B cell (primary cell): ENCODE measurements at regions not wholly inside any gene's neighbourhood (a gene's known extent, or its start where the extent isn't known, plus 50 kb on each side); places are given as distances from the start of the nearest gene placed in this dataset.

Source experiments
- ATAC-seq: fragments of 200-7000 bp; cut with Tn5 transposase; one replicate; pipeline ENCODE4 v1.10.0; 2021; ENCODE audit warnings: low read depth, mild to moderate bottlenecking, moderate number of reproducible peaks, moderate library complexity
- CTCF ChIA-PET: fragments of 350-600 bp; sonication (Branson Sonifier 250); formaldehyde crosslinking; loops from one replicate; lab custom pipeline; 2021; ENCODE audit warnings: antibody characterized with exemption, inconsistent platforms; lab: Charles Lee
- POLR2A ChIA-PET: fragments of 350-600 bp; sonication (Branson Sonifier 250); formaldehyde crosslinking; loops from one replicate; lab custom pipeline; 2021; ENCODE audit warnings: antibody characterized with exemption; lab: Charles Lee
- DNase-seq: peaks from one replicate; pipeline ENCODE4 v3.0.0; 2013
- H2AFZ ChIP-seq: 2 replicates; pipeline ENCODE4 v1.6.1; 2012; ENCODE audit warnings: mild to moderate bottlenecking, low read depth, low read length; ENCODE audit not compliant: insufficient read depth, poor library complexity, severe bottlenecking
- H3K27ac ChIP-seq, 2 donors: 1 replicate in 1 of 2; 2 replicates in 1 of 2; pipeline ENCODE4 v1.5.1; 2012 to 2013; ENCODE audit warnings: low read length in 2 of 2, mild to moderate bottlenecking in 2 of 2, moderate library complexity in 1 of 2
- H3K27me3 ChIP-seq, 4 experiments: fragments of 200-600 bp in 1 of 4; sonication (generic) in 1 of 4; replicated peaks in 1 of 4; 1 replicate in 2 of 4; 2 replicates in 2 of 4; pipeline versions ENCODE4 v1.6.1 to v1.7.0; 2013 to 2016; ENCODE audit warnings: low read length in 3 of 4, mild to moderate bottlenecking in 2 of 4, mixed read lengths in 1 of 4, moderate library complexity in 1 of 4; ENCODE audit not compliant: insufficient read depth in 4 of 4, control insufficient read depth in 3 of 4; ENCODE audit errors: control extremely low read depth in 1 of 4
- H3K36me3 ChIP-seq, 2 experiments: replicated peaks in 1 of 2; 1 replicate in 1 of 2; 2 replicates in 1 of 2; pipeline versions ENCODE4 v1.6.1 to v1.7.1; 2013; ENCODE audit warnings: low read length in 1 of 2; ENCODE audit not compliant: insufficient read depth in 2 of 2, control insufficient read depth in 1 of 2; ENCODE audit errors: control extremely low read depth in 1 of 2, extremely low read depth in 1 of 2
- H3K4me1 ChIP-seq, 2 donors: fragments of 200-600 bp in 1 of 2; sonication (generic) in 1 of 2; 1 replicate in 1 of 2; 2 replicates in 1 of 2; pipeline versions ENCODE4 v1.5.1 to v1.6.1; 2013 to 2017; ENCODE audit warnings: low read length in 2 of 2; ENCODE audit not compliant: control insufficient read depth in 2 of 2, insufficient read depth in 2 of 2
- H3K4me2 ChIP-seq: replicated peaks from 2 replicates; pipeline ENCODE3; 2012; ENCODE audit warnings: mild to moderate bottlenecking, low read depth, low read length; ENCODE audit not compliant: poor library complexity, severe bottlenecking
- H3K4me3 ChIP-seq, 5 experiments: fragments of 200-600 bp in 1 of 5; sonication (generic) in 1 of 5; 1 replicate in 3 of 5; 2 replicates in 2 of 5; pipeline versions ENCODE4 v1.5.1 to v1.7.0; 2011 to 2016; ENCODE audit warnings: low read length in 4 of 5, mild to moderate bottlenecking in 4 of 5, low read depth in 2 of 5, control low read depth in 1 of 5, moderate library complexity in 1 of 5; ENCODE audit not compliant: insufficient read depth in 1 of 5; ENCODE audit errors: control extremely low read depth in 1 of 5, extremely low read depth in 1 of 5
- H3K79me2 ChIP-seq: fragments of 200-600 bp; sonication (generic); one replicate; pipeline ENCODE4 v1.6.0; 2016; ENCODE audit warnings: low read length; ENCODE audit not compliant: control insufficient read depth, insufficient read depth
- H3K9ac ChIP-seq: fragments of 200-600 bp; sonication (generic); 2 replicates; pipeline ENCODE4 v1.6.1; 2017; ENCODE audit warnings: mild to moderate bottlenecking, low read length, moderate library complexity
- H3K9me3 ChIP-seq, 3 donors: one replicate each; pipeline versions ENCODE4 v1.6.1 to v1.7.1; 2013; ENCODE audit warnings: low read length in 2 of 3; ENCODE audit not compliant: control insufficient read depth in 2 of 3, insufficient read depth in 1 of 3; ENCODE audit errors: control extremely low read depth in 1 of 3
- H4K20me1 ChIP-seq: 2 replicates; pipeline ENCODE4 v1.6.0; 2012; ENCODE audit warnings: mild to moderate bottlenecking, low read length; ENCODE audit not compliant: insufficient read depth, control insufficient read depth, poor library complexity, severe bottlenecking
- H3K27ac Mint-ChIP-seq: one replicate; pipeline ENCODE4 v1.8.0; 2021; ENCODE audit warnings: mixed read lengths
- H3K27me3 Mint-ChIP-seq: one replicate; pipeline ENCODE4 v1.8.0; 2021; ENCODE audit warnings: mixed read lengths
- H3K4me1 Mint-ChIP-seq: one replicate; pipeline ENCODE4 v1.8.0; 2021; ENCODE audit warnings: mixed read lengths
- H3K4me3 Mint-ChIP-seq: one replicate; pipeline ENCODE4 v1.8.0; 2021; ENCODE audit warnings: mixed read lengths
- H3K9me3 Mint-ChIP-seq: one replicate; pipeline ENCODE4 v1.8.0; 2022; ENCODE audit warnings: mixed read lengths; ENCODE audit not compliant: insufficient read depth
- CTCF ChIP-seq: fragments of 200-600 bp; IDR thresholded peaks from one replicate; pipeline ENCODE4 v1.8.0; 2022; ENCODE audit warnings: antibody characterized with exemption, mild to moderate bottlenecking
- EZH2 ChIP-seq: IDR thresholded peaks from 2 replicates; pipeline ENCODE4 v1.6.1; 2012; ENCODE audit warnings: borderline replicate concordance, low read depth, mild to moderate bottlenecking, moderate library complexity, low read length; ENCODE audit not compliant: insufficient read depth, poor library complexity, severe bottlenecking
- WGBS: methylation state at CpG from one replicate; pipeline ENCODE4 v1.1.5; 2013; ENCODE audit warnings: missing lambda C conversion rate; ENCODE audit not compliant: insufficient coverage; 5-methylcytosine and 5-hydroxymethylcytosine counted together
- intact Hi-C: fragments of 100-400 bp; cut with micrococcal nuclease; formaldehyde crosslinking; loops from one replicate; pipeline ENCODE4 v1.10.0; 2022

GRCh38 chr5:30832519-30832918 lies 361.0 kb upstream of the CDH6 start:
- Histone ChIP-seq H3K36me3 (no peaks in the 10 kb centered on the region), H3K4me3 (no peak overlapping the region), H3K4me2 (no peak overlapping the region), H2AFZ (no peak overlapping the region), H3K9me3 (peaks cover 0 to 3% (median 0%) of the 10 kb centered on the region in 3 donors), H3K9ac (no peak overlapping the region), H3K4me1 (no peaks in the 10 kb centered on the region), H3K79me2 (no peaks in the 10 kb centered on the region), H3K27me3 (no peaks in the 10 kb centered on the region), H4K20me1 (no peaks in the 10 kb centered on the region), H3K27ac (no peak overlapping the region)
- Mint-ChIP-seq H3K27ac (no peak overlapping the region), H3K27me3 (no peaks in the 10 kb centered on the region), H3K9me3 (peaks cover 2% of the 10 kb centered on the region), H3K4me1 (no peaks in the 10 kb centered on the region), H3K4me3 (no peak overlapping the region)
- DNase-seq (no peak), ATAC-seq (no peak)
- TF ChIP-seq CTCF (no peak), EZH2 (no peak)
- intact Hi-C loops: no loop called here
- POLR2A ChIA-PET: no interaction called here
- CTCF ChIA-PET: no interaction called here

DNA sequence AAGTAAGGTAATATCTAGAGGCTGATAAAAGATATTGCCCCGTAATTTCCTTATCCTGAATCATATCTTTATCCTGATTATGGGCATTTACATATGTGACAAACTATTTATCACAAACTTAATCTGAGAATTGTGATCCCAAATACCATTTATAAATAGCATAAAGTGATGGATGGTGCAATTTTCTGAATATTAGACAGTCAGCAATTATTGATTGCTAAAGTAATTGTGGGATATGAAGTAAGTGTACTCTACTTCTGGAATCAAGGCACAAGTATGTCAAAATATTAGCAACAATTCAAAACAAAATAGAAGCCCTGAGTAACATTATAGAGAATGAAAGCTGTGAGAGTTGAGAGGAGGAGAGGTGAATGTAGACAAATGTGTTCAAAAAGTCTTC lies 361.9 kb upstream of the CDH6 start:
- no peak for ATAC-seq
- Mint-ChIP-seq H3K27me3 (no peaks in the 10 kb centered on the region), H3K9me3 (peaks cover 2% of the 10 kb centered on the region), H3K27ac (no peak overlapping the region), H3K4me3 (no peak overlapping the region), H3K4me1 (no peaks in the 10 kb centered on the region)
- Histone ChIP-seq H3K4me2 (no peak overlapping the region), H2AFZ (no peak overlapping the region), H3K9me3 (no peaks in the 10 kb centered on the region), H3K4me3 (no peak overlapping the region), H3K9ac (no peak overlapping the region), H3K79me2 (no peaks in the 10 kb centered on the region), H3K27me3 (no peaks in the 10 kb centered on the region), H4K20me1 (no peaks in the 10 kb centered on the region), H3K36me3 (no peaks in the 10 kb centered on the region), H3K27ac (no peak overlapping the region), H3K4me1 (no peaks in the 10 kb centered on the region)
- no peak for TF ChIP-seq CTCF
- TF ChIP-seq EZH2: no peak
- POLR2A ChIA-PET: no interaction called here
- CTCF ChIA-PET: no interaction called here
- intact Hi-C loops: no loop called here
- DNase-seq: no peak
- no CpG with 5 or more reads among the region's 1 CpG for WGBS
